H1 (cell line): ENCODE measurements at regions not wholly inside any gene's neighbourhood (a gene's known extent, or its start where the extent isn't known, plus 50 kb on each side); places are given as distances from the start of the nearest gene placed in this dataset.

Experiments used
- CTCF ChIP-seq, 3 experiments: IDR thresholded peaks; 1 replicate in 2 of 3; 2 replicates in 1 of 3; pipeline versions ENCODE4 v1.5.1 to v1.6.1; 2011; ENCODE audit warnings: low read length in 3 of 3, mild to moderate bottlenecking in 3 of 3, inconsistent platforms in 2 of 3, low read depth in 1 of 3, moderate library complexity in 1 of 3; ENCODE audit not compliant: insufficient read depth in 1 of 3; ENCODE audit errors: control extremely low read depth in 1 of 3
- EP300 ChIP-seq, 2 experiments: IDR thresholded peaks; 1 replicate in 1 of 2; 2 replicates in 1 of 2; pipeline ENCODE4 v1.6.1; 2011 to 2012; ENCODE audit warnings: low read depth in 2 of 2, low read length in 2 of 2, mild to moderate bottlenecking in 2 of 2, borderline replicate concordance in 1 of 2, inconsistent platforms in 1 of 2, moderate library complexity in 1 of 2
- EZH2 ChIP-seq: fragments of 200-600 bp; sonication (generic); IDR thresholded peaks from 2 replicates; pipeline ENCODE4 v1.7.1; 2012; ENCODE audit warnings: low read depth, mild to moderate bottlenecking, moderate library complexity, low read length, inconsistent platforms; ENCODE audit not compliant: severe bottlenecking
- MAFK ChIP-seq: IDR thresholded peaks from 2 replicates; pipeline ENCODE4 v1.6.1; 2012; ENCODE audit warnings: low read depth, mild to moderate bottlenecking, improper control_type of control experiment, low read length
- PHF8 ChIP-seq: fragments of 200-600 bp; sonication (generic); conservative IDR thresholded peaks from 2 replicates; pipeline ENCODE4 v1.7.1; 2012; ENCODE audit warnings: low read depth, mild to moderate bottlenecking, inconsistent platforms, low read length, moderate library complexity
- POLR2A ChIP-seq, 2 experiments: IDR thresholded peaks; 1 replicate in 1 of 2; 2 replicates in 1 of 2; pipeline ENCODE4 v1.6.1; 2011; ENCODE audit warnings: low read depth in 2 of 2, low read length in 2 of 2, mild to moderate bottlenecking in 2 of 2; ENCODE audit errors: control extremely low read depth in 1 of 2
- POLR2AphosphoS5 ChIP-seq: IDR thresholded peaks from 2 replicates; pipeline ENCODE4 v1.6.1; 2011; ENCODE audit warnings: low read depth, low read length
- RFX5 ChIP-seq: IDR thresholded peaks from 2 replicates; pipeline ENCODE4 v1.6.1; 2011; ENCODE audit warnings: low read depth, low read length, improper control_type of control experiment, borderline replicate concordance
- SP4 ChIP-seq: IDR thresholded peaks from 2 replicates; pipeline ENCODE4 v1.6.1; 2012; ENCODE audit warnings: low read length, inconsistent platforms
- TF ChIP-seq, protein P1 (sequence below): IDR thresholded peaks from 2 replicates; pipeline ENCODE4 v1.6.1; 2012; ENCODE audit warnings: inconsistent platforms

DNA sequence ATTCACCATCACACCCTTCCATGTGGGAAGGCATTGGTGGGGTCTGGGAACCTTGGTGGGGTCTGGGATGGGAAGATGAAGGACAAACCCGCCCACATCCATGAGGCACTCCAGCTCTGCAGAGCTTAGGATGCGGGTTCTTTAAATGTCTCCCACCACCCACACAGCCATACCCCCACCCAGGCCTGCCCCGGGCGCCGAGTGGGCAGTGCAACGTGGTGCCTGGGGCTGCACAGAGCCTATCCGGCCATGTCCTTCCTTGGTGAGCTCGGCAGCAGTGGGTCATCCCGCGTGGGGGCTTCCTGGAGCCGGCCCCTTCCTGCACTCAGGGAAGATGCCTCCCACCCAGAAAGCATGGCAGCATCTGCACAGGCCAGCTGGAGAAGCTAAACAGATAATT is 163.5 kb upstream of the TCERG1L start:
- TF ChIP-seq, protein P1, sequence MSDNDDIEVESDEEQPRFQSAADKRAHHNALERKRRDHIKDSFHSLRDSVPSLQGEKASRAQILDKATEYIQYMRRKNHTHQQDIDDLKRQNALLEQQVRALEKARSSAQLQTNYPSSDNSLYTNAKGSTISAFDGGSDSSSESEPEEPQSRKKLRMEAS, result no peak
- TF ChIP-seq RFX5, result no peak
- no peak for TF ChIP-seq CTCF (IDR thresholded peaks at IDR 0.05; ENCODE audit: control extremely low read depth in 1 of 3, insufficient read depth in 1 of 3, low read depth in 1 of 3, low read length in 3 of 3)
- no peak for TF ChIP-seq EZH2
- no peak for TF ChIP-seq POLR2A (IDR thresholded peaks at IDR 0.05; ENCODE audit: control extremely low read depth in 1 of 2, low read depth in 2 of 2, low read length in 2 of 2)
- TF ChIP-seq EP300 (IDR thresholded peaks at IDR 0.05; ENCODE audit: borderline replicate concordance in 1 of 2, low read depth in 2 of 2, low read length in 2 of 2), result no peak
- no peak for TF ChIP-seq PHF8
- TF ChIP-seq POLR2AphosphoS5, result no peak
- TF ChIP-seq SP4, result no peak
- TF ChIP-seq MAFK, result no peak
